ENCODE measurements at regions not wholly inside any gene's neighbourhood (a gene's known extent, or its start where the extent isn't known, plus 50 kb on each side); places are given as distances from the start of the nearest gene placed in this dataset.

DNA sequence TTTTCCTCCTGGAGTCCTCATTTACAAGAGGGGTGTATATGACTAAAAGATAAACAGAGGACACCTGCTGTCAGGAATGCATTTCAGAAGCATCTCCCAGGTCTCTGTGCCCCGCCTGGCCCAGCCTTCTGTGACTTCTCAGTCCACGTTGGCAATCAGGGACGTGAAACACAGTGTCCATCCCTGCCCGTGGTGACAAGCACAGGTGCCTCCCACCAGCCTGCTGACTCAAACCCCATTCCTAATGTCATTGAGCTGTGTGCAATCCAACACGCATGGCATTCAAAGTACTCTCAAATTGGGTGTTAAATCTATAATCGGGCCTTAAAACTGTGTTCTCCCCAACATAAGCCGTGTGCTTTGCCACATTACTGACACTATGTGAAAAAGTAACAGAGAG, 343.2 kb downstream of the EIPR1 start:
- no peak for TF ChIP-seq POLR2A (IDR thresholded peaks at IDR 0.05)
- TF ChIP-seq EP300 (IDR thresholded peaks at IDR 0.05): no peak
- TF ChIP-seq, protein P1, sequence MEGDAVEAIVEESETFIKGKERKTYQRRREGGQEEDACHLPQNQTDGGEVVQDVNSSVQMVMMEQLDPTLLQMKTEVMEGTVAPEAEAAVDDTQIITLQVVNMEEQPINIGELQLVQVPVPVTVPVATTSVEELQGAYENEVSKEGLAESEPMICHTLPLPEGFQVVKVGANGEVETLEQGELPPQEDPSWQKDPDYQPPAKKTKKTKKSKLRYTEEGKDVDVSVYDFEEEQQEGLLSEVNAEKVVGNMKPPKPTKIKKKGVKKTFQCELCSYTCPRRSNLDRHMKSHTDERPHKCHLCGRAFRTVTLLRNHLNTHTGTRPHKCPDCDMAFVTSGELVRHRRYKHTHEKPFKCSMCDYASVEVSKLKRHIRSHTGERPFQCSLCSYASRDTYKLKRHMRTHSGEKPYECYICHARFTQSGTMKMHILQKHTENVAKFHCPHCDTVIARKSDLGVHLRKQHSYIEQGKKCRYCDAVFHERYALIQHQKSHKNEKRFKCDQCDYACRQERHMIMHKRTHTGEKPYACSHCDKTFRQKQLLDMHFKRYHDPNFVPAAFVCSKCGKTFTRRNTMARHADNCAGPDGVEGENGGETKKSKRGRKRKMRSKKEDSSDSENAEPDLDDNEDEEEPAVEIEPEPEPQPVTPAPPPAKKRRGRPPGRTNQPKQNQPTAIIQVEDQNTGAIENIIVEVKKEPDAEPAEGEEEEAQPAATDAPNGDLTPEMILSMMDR (IDR thresholded peaks at IDR 0.05): no peak
- no peak for TF ChIP-seq POLR2AphosphoS5 (IDR thresholded peaks at IDR 0.05)
